WTC11 (cell line): ENCODE measurements at regions not wholly inside any gene's neighbourhood (a gene's known extent, or its start where the extent isn't known, plus 50 kb on each side); places are given as distances from the start of the nearest gene placed in this dataset.

Experiments used
- ATAC-seq: fragments of 200-7000 bp; cut with Tn5 transposase; 2 replicates; pipeline ENCODE4 v1.10.0; 2021; ENCODE audit warnings: mild to moderate bottlenecking, moderate library complexity
- CTCF ChIA-PET: fragments of 300-600 bp; sonication (Branson Sonifier 250); formaldehyde crosslinking; loops from one replicate; lab custom pipeline; 2021; ENCODE audit warnings: antibody characterized with exemption; lab: Charles Lee
- POLR2A ChIA-PET: fragments of 350-600 bp; sonication (Branson Sonifier 250); formaldehyde crosslinking; loops from one replicate; lab custom pipeline; 2021; ENCODE audit warnings: antibody characterized with exemption; lab: Charles Lee
- DNase-seq: peaks from one replicate; pipeline ENCODE4 v3.0.0; 2021; ENCODE audit warnings: low spot score
- H3K27ac Mint-ChIP-seq: 2 replicates; pipeline ENCODE4 v1.8.0; 2021; ENCODE audit warnings: mixed read lengths
- H3K27me3 Mint-ChIP-seq: 2 replicates; pipeline ENCODE4 v1.8.0; 2021; ENCODE audit warnings: low read depth, mild to moderate bottlenecking, moderate library complexity, mixed read lengths
- H3K36me3 Mint-ChIP-seq: 2 replicates; pipeline ENCODE4 v1.8.0; 2021; ENCODE audit warnings: mixed read lengths
- H3K4me1 Mint-ChIP-seq: 2 replicates; pipeline ENCODE4 v1.8.0; 2022; ENCODE audit warnings: mixed read lengths
- H3K4me3 Mint-ChIP-seq: 2 replicates; pipeline ENCODE4 v1.8.0; 2021; ENCODE audit warnings: mild to moderate bottlenecking, moderate library complexity, mixed read lengths
- H3K9me3 Mint-ChIP-seq: 2 replicates; pipeline ENCODE4 v1.8.0; 2021; ENCODE audit warnings: mixed read lengths
- AR ChIP-seq: fragments of 250-450 bp; sonication (Bioruptor Pico); IDR thresholded peaks from 2 replicates; pipeline ENCODE4 v1.9.0; 2021; ENCODE audit warnings: mild to moderate bottlenecking
- CREB1 ChIP-seq: sonication (generic); formaldehyde crosslinking; IDR thresholded peaks from 2 replicates; pipeline ENCODE4 v1.8.0; 2023; ENCODE audit warnings: mild to moderate bottlenecking, missing genetic modification reagents
- CREM ChIP-seq: sonication (generic); formaldehyde crosslinking; IDR thresholded peaks from 2 replicates; pipeline ENCODE4 v1.8.1; 2022; ENCODE audit warnings: mild to moderate bottlenecking, missing genetic modification reagents, moderate library complexity
- E2F4 ChIP-seq: sonication (generic); formaldehyde crosslinking; IDR thresholded peaks from 2 replicates; pipeline ENCODE4 v1.8.1; 2022; ENCODE audit warnings: low read depth, mild to moderate bottlenecking, moderate library complexity, missing genetic modification reagents, borderline replicate concordance
- EMX1 ChIP-seq: fragments of 250-450 bp; sonication (Bioruptor Pico); IDR thresholded peaks from 2 replicates; pipeline ENCODE4 v1.8.0; 2021; ENCODE audit warnings: mild to moderate bottlenecking
- FOXK1 ChIP-seq: sonication (generic); formaldehyde crosslinking; IDR thresholded peaks from 2 replicates; pipeline ENCODE4 v1.8.0; 2022; ENCODE audit warnings: mild to moderate bottlenecking, moderate library complexity, missing genetic modification reagents
- GABPB1 ChIP-seq: sonication (generic); formaldehyde crosslinking; IDR thresholded peaks from 2 replicates; pipeline ENCODE4 v1.8.1; 2023; ENCODE audit warnings: mild to moderate bottlenecking, missing genetic modification reagents
- HMGA2 ChIP-seq: fragments of 250-450 bp; sonication (Bioruptor Pico); IDR thresholded peaks from 2 replicates; pipeline ENCODE4 v1.4.0; 2021; ENCODE audit warnings: mild to moderate bottlenecking, moderate library complexity
- JAZF1 ChIP-seq: fragments of 250-450 bp; sonication (Bioruptor Pico); IDR thresholded peaks from 2 replicates; pipeline ENCODE4 v1.9.0; 2021; ENCODE audit warnings: moderate library complexity, mild to moderate bottlenecking, inconsistent platforms
- JUN ChIP-seq: sonication (generic); formaldehyde crosslinking; IDR thresholded peaks from 2 replicates; pipeline ENCODE4 v1.8.0; 2023; ENCODE audit warnings: mild to moderate bottlenecking, missing genetic modification reagents
- NFATC4 ChIP-seq: fragments of 250-450 bp; sonication (Bioruptor Pico); IDR thresholded peaks from 2 replicates; pipeline ENCODE4 v1.9.0; 2021; ENCODE audit warnings: mild to moderate bottlenecking
- NFE2L1 ChIP-seq: sonication (generic); formaldehyde crosslinking; IDR thresholded peaks from 2 replicates; pipeline ENCODE4 v1.8.1; 2023; ENCODE audit warnings: missing genetic modification reagents
- NR1H2 ChIP-seq: sonication (generic); formaldehyde crosslinking; IDR thresholded peaks from 2 replicates; pipeline ENCODE4 v1.9.0; 2021; ENCODE audit warnings: mild to moderate bottlenecking, moderate library complexity, missing genetic modification reagents
- OVOL2 ChIP-seq: fragments of 250-450 bp; sonication (Bioruptor Pico); IDR thresholded peaks from 2 replicates; pipeline ENCODE4 v1.9.0; 2021; ENCODE audit warnings: mild to moderate bottlenecking, borderline replicate concordance
- PREB ChIP-seq: sonication (generic); formaldehyde crosslinking; IDR thresholded peaks from 2 replicates; pipeline ENCODE4 v1.8.1; 2022; ENCODE audit warnings: mild to moderate bottlenecking, missing genetic modification reagents, moderate library complexity, borderline replicate concordance
- RELA ChIP-seq: sonication (generic); formaldehyde crosslinking; IDR thresholded peaks from 2 replicates; pipeline ENCODE4 v1.8.1; 2022; ENCODE audit warnings: missing genetic modification reagents, mild to moderate bottlenecking, borderline replicate concordance
- RORB ChIP-seq: fragments of 250-450 bp; sonication (Bioruptor Pico); IDR thresholded peaks from 2 replicates; pipeline ENCODE4 v1.9.0; 2021; ENCODE audit warnings: mild to moderate bottlenecking
- TCF7 ChIP-seq: sonication (generic); formaldehyde crosslinking; IDR thresholded peaks from 2 replicates; pipeline ENCODE4 v1.8.0; 2022; ENCODE audit warnings: mild to moderate bottlenecking, low read depth, missing genetic modification reagents, moderate library complexity
- ZNF121 ChIP-seq: sonication (generic); formaldehyde crosslinking; IDR thresholded peaks from 2 replicates; pipeline ENCODE4 v1.8.0; 2023; ENCODE audit warnings: missing genetic modification reagents
- ZNF138 ChIP-seq: sonication (generic); formaldehyde crosslinking; conservative IDR thresholded peaks from 2 replicates; pipeline ENCODE4 v1.8.1; 2022; ENCODE audit warnings: mild to moderate bottlenecking, moderate library complexity, missing genetic modification reagents
- ZNF263 ChIP-seq: sonication (generic); formaldehyde crosslinking; IDR thresholded peaks from 2 replicates; pipeline ENCODE4 v1.8.1; 2022; ENCODE audit warnings: low read depth, mild to moderate bottlenecking, moderate library complexity, missing genetic modification reagents
- ZNF317 ChIP-seq: sonication (generic); formaldehyde crosslinking; IDR thresholded peaks from 2 replicates; pipeline ENCODE4 v1.8.1; 2023; ENCODE audit warnings: low read depth, mild to moderate bottlenecking, moderate library complexity, missing genetic modification reagents, borderline replicate concordance
- ZNF671 ChIP-seq: fragments of 250-450 bp; sonication (Bioruptor Pico); IDR thresholded peaks from 2 replicates; pipeline ENCODE4 v1.8.0; 2021; ENCODE audit warnings: mild to moderate bottlenecking
- TF ChIP-seq, protein P1 (sequence below): fragments of 250-450 bp; sonication (Bioruptor Pico); IDR thresholded peaks from 2 replicates; pipeline ENCODE4 v1.9.0; 2021; ENCODE audit warnings: mild to moderate bottlenecking
- TF ChIP-seq, protein P2 (sequence below): sonication (generic); formaldehyde crosslinking; IDR thresholded peaks from 2 replicates; pipeline ENCODE4 v1.8.1; 2023; ENCODE audit warnings: mild to moderate bottlenecking, missing genetic modification reagents, borderline replicate concordance
- TF ChIP-seq, protein P3 (sequence below): sonication (generic); formaldehyde crosslinking; IDR thresholded peaks from 2 replicates; pipeline ENCODE4 v1.8.0; 2022; ENCODE audit warnings: mild to moderate bottlenecking, missing genetic modification reagents

DNA sequence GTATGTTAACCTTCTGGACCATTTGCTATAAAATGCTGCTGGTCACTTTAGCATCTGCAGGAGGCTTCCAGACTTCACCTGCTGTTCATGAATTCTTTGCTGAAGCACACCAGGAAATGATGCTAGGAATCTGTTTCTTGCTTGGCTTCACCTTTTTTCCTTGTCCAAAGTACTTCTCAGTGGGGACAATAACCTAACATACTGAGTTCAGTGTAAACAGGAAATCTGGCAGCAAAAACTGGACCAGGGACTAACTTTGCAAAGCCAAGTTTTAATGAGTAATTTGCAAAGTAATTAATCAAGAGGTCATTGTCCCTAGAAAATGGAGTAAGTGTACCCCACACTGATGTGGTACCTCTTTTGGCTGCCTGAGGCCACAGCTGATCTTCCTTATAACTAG lies 128.4 kb downstream of the RXFP2 start:
- Mint-ChIP-seq H3K4me1 (0 out of 2 replicates have a peak, but pooled peaks cover 4% of the 10 kb centered on the region), H3K27ac (no peak overlapping the region), H3K4me3 (no peak overlapping the region), H3K27me3 (no peaks in the 10 kb centered on the region; the same call in 1 of the 2 replicates), H3K36me3 (no peaks in the 10 kb centered on the region), H3K9me3 (0 out of 2 replicates have a peak, but pooled peaks cover 3% of the 10 kb centered on the region)
- CTCF ChIA-PET: no interaction called here
- no peak for TF ChIP-seq TCF7 (CRISPR knock-in tag)
- no peak for TF ChIP-seq ZNF263 (CRISPR knock-in tag)
- no peak for TF ChIP-seq RORB (CRISPR knock-in tag)
- TF ChIP-seq, protein P1, sequence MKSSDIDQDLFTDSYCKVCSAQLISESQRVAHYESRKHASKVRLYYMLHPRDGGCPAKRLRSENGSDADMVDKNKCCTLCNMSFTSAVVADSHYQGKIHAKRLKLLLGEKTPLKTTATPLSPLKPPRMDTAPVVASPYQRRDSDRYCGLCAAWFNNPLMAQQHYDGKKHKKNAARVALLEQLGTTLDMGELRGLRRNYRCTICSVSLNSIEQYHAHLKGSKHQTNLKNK (CRISPR knock-in tag): no peak
- no peak for TF ChIP-seq HMGA2 (CRISPR knock-in tag)
- no peak for TF ChIP-seq FOXK1 (CRISPR knock-in tag)
- TF ChIP-seq CREB1 (CRISPR knock-in tag): no peak
- TF ChIP-seq RELA (CRISPR knock-in tag): no peak
- no peak for TF ChIP-seq ZNF138
- TF ChIP-seq, protein P2, sequence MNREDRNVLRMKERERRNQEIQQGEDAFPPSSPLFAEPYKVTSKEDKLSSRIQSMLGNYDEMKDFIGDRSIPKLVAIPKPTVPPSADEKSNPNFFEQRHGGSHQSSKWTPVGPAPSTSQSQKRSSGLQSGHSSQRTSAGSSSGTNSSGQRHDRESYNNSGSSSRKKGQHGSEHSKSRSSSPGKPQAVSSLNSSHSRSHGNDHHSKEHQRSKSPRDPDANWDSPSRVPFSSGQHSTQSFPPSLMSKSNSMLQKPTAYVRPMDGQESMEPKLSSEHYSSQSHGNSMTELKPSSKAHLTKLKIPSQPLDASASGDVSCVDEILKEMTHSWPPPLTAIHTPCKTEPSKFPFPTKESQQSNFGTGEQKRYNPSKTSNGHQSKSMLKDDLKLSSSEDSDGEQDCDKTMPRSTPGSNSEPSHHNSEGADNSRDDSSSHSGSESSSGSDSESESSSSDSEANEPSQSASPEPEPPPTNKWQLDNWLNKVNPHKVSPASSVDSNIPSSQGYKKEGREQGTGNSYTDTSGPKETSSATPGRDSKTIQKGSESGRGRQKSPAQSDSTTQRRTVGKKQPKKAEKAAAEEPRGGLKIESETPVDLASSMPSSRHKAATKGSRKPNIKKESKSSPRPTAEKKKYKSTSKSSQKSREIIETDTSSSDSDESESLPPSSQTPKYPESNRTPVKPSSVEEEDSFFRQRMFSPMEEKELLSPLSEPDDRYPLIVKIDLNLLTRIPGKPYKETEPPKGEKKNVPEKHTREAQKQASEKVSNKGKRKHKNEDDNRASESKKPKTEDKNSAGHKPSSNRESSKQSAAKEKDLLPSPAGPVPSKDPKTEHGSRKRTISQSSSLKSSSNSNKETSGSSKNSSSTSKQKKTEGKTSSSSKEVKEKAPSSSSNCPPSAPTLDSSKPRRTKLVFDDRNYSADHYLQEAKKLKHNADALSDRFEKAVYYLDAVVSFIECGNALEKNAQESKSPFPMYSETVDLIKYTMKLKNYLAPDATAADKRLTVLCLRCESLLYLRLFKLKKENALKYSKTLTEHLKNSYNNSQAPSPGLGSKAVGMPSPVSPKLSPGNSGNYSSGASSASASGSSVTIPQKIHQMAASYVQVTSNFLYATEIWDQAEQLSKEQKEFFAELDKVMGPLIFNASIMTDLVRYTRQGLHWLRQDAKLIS (CRISPR knock-in tag): no peak
- TF ChIP-seq JUN: no peak
- TF ChIP-seq E2F4: no peak
- TF ChIP-seq ZNF121: no peak
- POLR2A ChIA-PET: no interaction called here
- no peak for DNase-seq
- ATAC-seq: no peak

DNA sequence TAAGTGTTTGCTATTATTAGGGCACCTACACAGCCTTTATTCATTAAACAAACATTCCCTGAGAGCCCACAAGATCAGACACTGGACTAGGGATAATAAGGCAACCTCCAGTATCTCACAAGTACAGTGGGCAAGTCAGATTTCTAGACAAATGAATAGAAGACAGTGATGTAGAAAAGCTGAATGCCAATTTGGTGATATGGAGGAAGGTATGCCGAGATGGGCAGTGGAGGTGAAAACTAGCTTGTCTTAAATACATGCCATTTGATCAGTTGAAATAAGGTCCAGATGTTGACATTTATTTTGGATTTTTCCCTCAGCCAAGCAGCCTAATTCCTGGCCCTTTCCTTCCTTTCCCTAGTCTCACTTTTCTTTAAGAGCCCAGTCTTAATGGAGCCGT lies 130.3 kb downstream of the RXFP2 start:
- no peak for DNase-seq
- POLR2A ChIA-PET: no interaction called here
- H3K27ac Mint-ChIP-seq: no peak overlapping the region
- H3K4me1 Mint-ChIP-seq: peaks cover 13% of the 10 kb centered on the region
- no peak overlapping the region for H3K4me3 Mint-ChIP-seq
- CTCF ChIA-PET: interaction anchor here (1.1 kb wide), 1 partner anchor 40 kb away, joined by 3 read pairs; no protein-coding TSS in a partner anchor
- no peak for ATAC-seq
- H3K36me3 Mint-ChIP-seq: no peaks in the 10 kb centered on the region
- no peaks in the 10 kb centered on the region for H3K9me3 Mint-ChIP-seq
- H3K27me3 Mint-ChIP-seq: no peaks in the 10 kb centered on the region
- no peak for TF ChIP-seq NFATC4
- no peak for TF ChIP-seq OVOL2 (CRISPR knock-in tag)
- no peak for TF ChIP-seq GABPB1 (CRISPR knock-in tag)
- TF ChIP-seq EMX1 (CRISPR knock-in tag): no peak
- TF ChIP-seq CREB1 (CRISPR knock-in tag): no peak
- TF ChIP-seq, protein P3, sequence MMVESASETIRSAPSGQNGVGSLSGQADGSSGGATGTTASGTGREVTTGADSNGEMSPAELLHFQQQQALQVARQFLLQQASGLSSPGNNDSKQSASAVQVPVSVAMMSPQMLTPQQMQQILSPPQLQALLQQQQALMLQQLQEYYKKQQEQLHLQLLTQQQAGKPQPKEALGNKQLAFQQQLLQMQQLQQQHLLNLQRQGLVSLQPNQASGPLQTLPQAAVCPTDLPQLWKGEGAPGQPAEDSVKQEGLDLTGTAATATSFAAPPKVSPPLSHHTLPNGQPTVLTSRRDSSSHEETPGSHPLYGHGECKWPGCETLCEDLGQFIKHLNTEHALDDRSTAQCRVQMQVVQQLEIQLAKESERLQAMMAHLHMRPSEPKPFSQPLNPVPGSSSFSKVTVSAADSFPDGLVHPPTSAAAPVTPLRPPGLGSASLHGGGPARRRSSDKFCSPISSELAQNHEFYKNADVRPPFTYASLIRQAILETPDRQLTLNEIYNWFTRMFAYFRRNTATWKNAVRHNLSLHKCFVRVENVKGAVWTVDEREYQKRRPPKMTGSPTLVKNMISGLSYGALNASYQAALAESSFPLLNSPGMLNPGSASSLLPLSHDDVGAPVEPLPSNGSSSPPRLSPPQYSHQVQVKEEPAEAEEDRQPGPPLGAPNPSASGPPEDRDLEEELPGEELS: no peak
- TF ChIP-seq NR1H2 (CRISPR knock-in tag): no peak
- no peak for TF ChIP-seq ZNF317 (CRISPR knock-in tag)
- TF ChIP-seq ZNF671 (CRISPR knock-in tag): no peak
- no peak for TF ChIP-seq AR
- no peak for TF ChIP-seq NFE2L1 (CRISPR knock-in tag)
- no peak for TF ChIP-seq JAZF1 (CRISPR knock-in tag)
- no peak for TF ChIP-seq CREM (CRISPR knock-in tag)
- no peak for TF ChIP-seq PREB (CRISPR knock-in tag)
